ENCODE measurements at regions not wholly inside any gene's neighbourhood (a gene's known extent, or its start where the extent isn't known, plus 50 kb on each side); places are given as distances from the start of the nearest gene placed in this dataset.

DNA sequence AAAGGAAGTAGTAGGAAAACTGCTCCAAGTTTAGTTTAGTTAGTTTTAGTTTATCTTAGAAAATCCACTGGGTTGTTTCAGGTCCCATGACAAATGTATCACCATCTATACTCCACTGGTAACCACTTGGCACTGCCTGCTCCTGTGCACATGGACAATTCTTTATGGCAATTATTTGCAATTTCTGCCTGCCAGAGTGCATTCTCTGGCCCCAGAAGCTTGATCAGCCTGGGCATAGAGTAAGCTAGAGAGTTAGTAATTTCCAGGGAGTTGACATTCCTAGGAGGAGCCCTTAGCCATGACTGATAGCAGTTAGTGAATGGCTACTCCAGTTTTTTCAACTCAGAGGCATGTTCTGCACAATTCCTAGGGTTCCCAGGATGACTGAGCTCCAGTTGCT lies 203.2 kb upstream of the FGF13 start:
- Histone ChIP-seq H3K27ac (ENCODE audit: low read depth, low read length, poor library complexity, severe bottlenecking) (no peak overlapping the region), H2AFZ (ENCODE audit: low read length) (no peak overlapping the region), H3K9me3 (ENCODE audit: low read length) (no peaks in the 10 kb centered on the region), H3K9me2 (ENCODE audit: insufficient read depth, low read length) (no peaks in the 10 kb centered on the region), H3K36me3 (ENCODE audit: insufficient read depth, low read length) (no peaks in the 10 kb centered on the region), H3K4me2 (ENCODE audit: low read length) (no peak overlapping the region), H4K20me1 (ENCODE audit: insufficient read depth, low read length) (no peaks in the 10 kb centered on the region), H3K4me3 (ENCODE audit: low read depth, low read length, poor library complexity, severe bottlenecking) (no peak overlapping the region), H3K79me2 (ENCODE audit: insufficient read depth, low read depth, low read length) (no peaks in the 10 kb centered on the region), H3K4me1 (ENCODE audit: insufficient read depth, low read length, poor library complexity, severe bottlenecking) (no peaks in the 10 kb centered on the region)
- POLR2A ChIA-PET: no interaction called here
- DNase-seq (ENCODE audit: low spot score): no peak
- intact Hi-C loops (cut with micrococcal nuclease; ENCODE audit: unreplicated experiment): no loop called here
- CTCF ChIA-PET (ENCODE audit: unreplicated experiment): no interaction called here
- no TSS peak for BruUV-seq (replicated peaks)
- TF ChIP-seq, protein P1, sequence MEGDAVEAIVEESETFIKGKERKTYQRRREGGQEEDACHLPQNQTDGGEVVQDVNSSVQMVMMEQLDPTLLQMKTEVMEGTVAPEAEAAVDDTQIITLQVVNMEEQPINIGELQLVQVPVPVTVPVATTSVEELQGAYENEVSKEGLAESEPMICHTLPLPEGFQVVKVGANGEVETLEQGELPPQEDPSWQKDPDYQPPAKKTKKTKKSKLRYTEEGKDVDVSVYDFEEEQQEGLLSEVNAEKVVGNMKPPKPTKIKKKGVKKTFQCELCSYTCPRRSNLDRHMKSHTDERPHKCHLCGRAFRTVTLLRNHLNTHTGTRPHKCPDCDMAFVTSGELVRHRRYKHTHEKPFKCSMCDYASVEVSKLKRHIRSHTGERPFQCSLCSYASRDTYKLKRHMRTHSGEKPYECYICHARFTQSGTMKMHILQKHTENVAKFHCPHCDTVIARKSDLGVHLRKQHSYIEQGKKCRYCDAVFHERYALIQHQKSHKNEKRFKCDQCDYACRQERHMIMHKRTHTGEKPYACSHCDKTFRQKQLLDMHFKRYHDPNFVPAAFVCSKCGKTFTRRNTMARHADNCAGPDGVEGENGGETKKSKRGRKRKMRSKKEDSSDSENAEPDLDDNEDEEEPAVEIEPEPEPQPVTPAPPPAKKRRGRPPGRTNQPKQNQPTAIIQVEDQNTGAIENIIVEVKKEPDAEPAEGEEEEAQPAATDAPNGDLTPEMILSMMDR (conservative IDR thresholded peaks at IDR 0.05; ENCODE audit: low read length): no peak
- no peak for TF ChIP-seq EZH2phosphoT487 (IDR thresholded peaks at IDR 0.05; ENCODE audit: borderline replicate concordance, low read depth, low read length)

DNA sequence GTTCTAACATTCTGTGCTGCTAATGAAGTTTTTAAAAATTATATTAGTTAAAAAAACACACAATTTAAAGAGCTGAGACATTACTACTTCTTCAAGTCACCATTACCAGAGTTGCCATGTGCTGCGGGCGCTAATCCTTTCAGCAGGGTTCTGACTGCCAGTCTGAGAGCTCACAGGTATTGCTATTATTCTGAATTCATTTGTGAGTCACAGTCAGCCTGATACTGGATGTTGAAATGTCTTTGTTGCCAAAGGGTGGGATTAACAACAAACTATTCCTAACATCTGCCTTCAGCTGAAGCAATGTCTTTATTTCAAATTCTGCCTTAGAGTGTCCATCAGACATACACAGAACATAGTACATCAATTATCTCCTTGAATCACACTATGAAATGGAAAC lies 197.1 kb upstream of the FGF13 start:
- intact Hi-C loops (cut with micrococcal nuclease; ENCODE audit: unreplicated experiment): no loop called here
- no peaks in the 10 kb centered on the region for H3K36me3 ChIP-seq (ENCODE audit: insufficient read depth, low read length)
- no peak for DNase-seq (ENCODE audit: low spot score)
- no peak overlapping the region for H3K4me3 ChIP-seq (ENCODE audit: low read depth, low read length, poor library complexity, severe bottlenecking)
- H3K9me3 ChIP-seq (ENCODE audit: low read length): no peaks in the 10 kb centered on the region
- H3K27ac ChIP-seq (ENCODE audit: low read depth, low read length, poor library complexity, severe bottlenecking): no peak overlapping the region
- H3K4me2 ChIP-seq (ENCODE audit: low read length): no peak overlapping the region
- no peak for TF ChIP-seq EZH2phosphoT487 (IDR thresholded peaks at IDR 0.05; ENCODE audit: borderline replicate concordance, low read depth, low read length)
- TF ChIP-seq, protein P1 (conservative IDR thresholded peaks at IDR 0.05; ENCODE audit: low read length): no peak
- H3K4me1 ChIP-seq (ENCODE audit: insufficient read depth, low read length, poor library complexity, severe bottlenecking): no peaks in the 10 kb centered on the region
- H2AFZ ChIP-seq (ENCODE audit: low read length): no peak overlapping the region
- CTCF ChIA-PET (ENCODE audit: unreplicated experiment): no interaction called here
- H4K20me1 ChIP-seq (ENCODE audit: insufficient read depth, low read length): no peaks in the 10 kb centered on the region
- H3K79me2 ChIP-seq (ENCODE audit: insufficient read depth, low read depth, low read length): no peaks in the 10 kb centered on the region
- no peaks in the 10 kb centered on the region for H3K9me2 ChIP-seq (ENCODE audit: insufficient read depth, low read length)
- BruUV-seq (replicated peaks): no TSS peak
- POLR2A ChIA-PET: no interaction called here

DNA sequence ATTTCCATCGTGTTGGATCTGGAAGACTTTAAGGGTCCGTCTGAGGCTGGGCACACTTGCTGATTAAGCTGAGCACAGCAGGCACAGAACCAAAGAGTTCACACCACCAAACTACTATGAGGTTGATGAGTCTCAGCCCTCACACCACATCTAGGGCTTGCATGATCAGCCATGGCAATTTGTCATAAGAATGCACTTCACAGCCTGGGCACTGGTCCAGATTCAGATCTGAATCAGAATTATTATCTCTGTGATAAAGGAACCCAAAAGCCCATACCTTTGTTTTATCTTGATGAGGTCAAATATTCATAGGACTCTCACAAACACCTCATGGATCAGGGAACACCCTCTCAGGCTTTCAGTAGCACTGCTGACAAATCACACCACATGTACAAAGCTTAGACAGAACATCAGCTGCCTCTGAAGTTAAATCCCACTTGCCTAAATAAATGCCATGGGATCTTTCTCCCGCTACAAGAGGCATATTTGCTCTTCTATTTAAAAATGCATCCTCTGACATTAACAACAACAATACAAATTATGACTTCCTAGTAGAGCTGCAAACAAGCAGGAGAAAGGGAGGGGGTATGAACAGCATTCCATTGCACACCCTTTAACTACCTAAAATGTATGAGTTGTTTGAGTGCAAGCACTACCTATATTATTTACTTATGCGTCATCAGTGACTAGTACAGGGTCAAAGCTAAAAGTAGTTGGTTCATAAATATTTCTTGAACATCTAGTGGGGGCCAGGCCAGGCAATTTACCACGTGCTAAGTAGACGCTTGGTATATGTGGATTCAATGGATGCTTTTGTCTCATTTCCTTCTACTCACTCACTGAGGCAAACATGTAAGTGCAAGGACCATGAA lies 186.3 kb upstream of the FGF13 start:
- no peaks in the 10 kb centered on the region for H3K4me1 ChIP-seq (ENCODE audit: insufficient read depth, low read length, poor library complexity, severe bottlenecking)
- intact Hi-C loops (cut with micrococcal nuclease; ENCODE audit: unreplicated experiment): no loop called here
- no peak for TF ChIP-seq EZH2phosphoT487 (IDR thresholded peaks at IDR 0.05; ENCODE audit: borderline replicate concordance, low read depth, low read length)
- TF ChIP-seq, protein P1 (conservative IDR thresholded peaks at IDR 0.05; ENCODE audit: low read length): no peak
- POLR2A ChIA-PET: no interaction called here
- H3K9me2 ChIP-seq (ENCODE audit: insufficient read depth, low read length): no peaks in the 10 kb centered on the region
- no peak overlapping the region for H2AFZ ChIP-seq (ENCODE audit: low read length)
- BruUV-seq (replicated peaks): no TSS peak
- H3K27ac ChIP-seq (ENCODE audit: low read depth, low read length, poor library complexity, severe bottlenecking): no peak overlapping the region
- no peak overlapping the region for H3K4me3 ChIP-seq (ENCODE audit: low read depth, low read length, poor library complexity, severe bottlenecking)
- CTCF ChIA-PET (ENCODE audit: unreplicated experiment): no interaction called here
- no peak overlapping the region for H3K4me2 ChIP-seq (ENCODE audit: low read length)
- H3K79me2 ChIP-seq (ENCODE audit: insufficient read depth, low read depth, low read length): no peaks in the 10 kb centered on the region
- H4K20me1 ChIP-seq (ENCODE audit: insufficient read depth, low read length): no peaks in the 10 kb centered on the region
- no peak for DNase-seq (ENCODE audit: low spot score)
- H3K36me3 ChIP-seq (ENCODE audit: insufficient read depth, low read length): no peaks in the 10 kb centered on the region
- H3K9me3 ChIP-seq (ENCODE audit: low read length): no peaks in the 10 kb centered on the region
